Activated T-helper 2 cell treated with anti-CD3 and anti-CD28 coated beads, Interferon-gamma antibody, Interleukin-2, Interleukin-4, amounts not matched to agents 10 μg/mL and 5 μg/mL and 100 μg/mL, durations not matched to agents 14 hours and 24 hours and 36 hours (primary cell): ENCODE measurements at regions not wholly inside any gene's neighbourhood (a gene's known extent, or its start where the extent isn't known, plus 50 kb on each side); places are given as distances from the start of the nearest gene placed in this dataset.

Source experiments
- DNase-seq: peaks from one replicate; pipeline ENCODE4 v3.0.0; 2021; ENCODE audit warnings: low spot score
- H3K27ac Mint-ChIP-seq: one replicate; pipeline ENCODE4 v1.8.0; 2021; ENCODE audit warnings: mixed read lengths
- H3K27me3 Mint-ChIP-seq: one replicate; pipeline ENCODE4 v1.8.0; 2021; ENCODE audit warnings: low read depth, mixed read lengths
- H3K36me3 Mint-ChIP-seq: one replicate; pipeline ENCODE4 v1.8.0; 2021; ENCODE audit warnings: low read depth, mixed read lengths
- H3K4me1 Mint-ChIP-seq: one replicate; pipeline ENCODE4 v1.8.0; 2021; ENCODE audit warnings: low read depth, mixed read lengths
- H3K4me3 Mint-ChIP-seq: one replicate; pipeline ENCODE4 v1.8.0; 2021; ENCODE audit warnings: low read depth, mild to moderate bottlenecking, moderate library complexity, mixed read lengths
- H3K9me3 Mint-ChIP-seq: one replicate; pipeline ENCODE4 v1.8.0; 2021; ENCODE audit warnings: mixed read lengths
- intact Hi-C: fragments of 100-400 bp; cut with micrococcal nuclease; formaldehyde crosslinking; loops from one replicate; pipeline ENCODE4 v1.15.1; 2023

DNA sequence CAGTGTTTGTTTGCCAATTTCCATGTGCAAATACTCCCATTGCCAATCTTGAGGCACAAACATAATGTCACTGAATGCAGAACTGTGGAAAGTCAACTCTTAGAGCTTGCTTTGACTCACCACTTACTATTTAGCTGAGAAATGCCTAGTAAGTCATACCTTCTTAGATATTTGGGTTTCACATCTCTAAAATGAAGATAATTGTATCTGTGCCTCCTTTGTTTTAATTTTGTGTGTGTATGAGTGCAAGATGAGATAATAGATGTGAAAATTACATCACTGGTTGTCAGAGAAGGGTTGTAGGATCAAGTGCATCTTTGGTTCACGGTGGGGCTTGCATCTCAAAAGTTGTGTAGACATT is 407.5 kb downstream of the INHBA start:
- H3K36me3 Mint-ChIP-seq = no peaks in the 10 kb centered on the region
- H3K27ac Mint-ChIP-seq = no peak overlapping the region
- H3K27me3 Mint-ChIP-seq = no peaks in the 10 kb centered on the region
- intact Hi-C loops = no loop called here
- no peaks in the 10 kb centered on the region for H3K4me1 Mint-ChIP-seq
- H3K4me3 Mint-ChIP-seq = no peak overlapping the region
- no peak for DNase-seq
- H3K9me3 Mint-ChIP-seq = peaks cover 4% of the 10 kb centered on the region

- Mint-ChIP-seq H3K27me3 (no peaks in the 10 kb centered on the region), H3K27ac (no peak overlapping the region), H3K36me3 (no peaks in the 10 kb centered on the region), H3K9me3 (peaks cover 4% of the 10 kb centered on the region), H3K4me3 (no peak overlapping the region), H3K4me1 (no peaks in the 10 kb centered on the region)
- intact Hi-C loops = no loop called here
- no peak for DNase-seq
Observed at GRCh38 chr7:41294556-41295454, 408.1 kb downstream of the INHBA start.

DNA sequence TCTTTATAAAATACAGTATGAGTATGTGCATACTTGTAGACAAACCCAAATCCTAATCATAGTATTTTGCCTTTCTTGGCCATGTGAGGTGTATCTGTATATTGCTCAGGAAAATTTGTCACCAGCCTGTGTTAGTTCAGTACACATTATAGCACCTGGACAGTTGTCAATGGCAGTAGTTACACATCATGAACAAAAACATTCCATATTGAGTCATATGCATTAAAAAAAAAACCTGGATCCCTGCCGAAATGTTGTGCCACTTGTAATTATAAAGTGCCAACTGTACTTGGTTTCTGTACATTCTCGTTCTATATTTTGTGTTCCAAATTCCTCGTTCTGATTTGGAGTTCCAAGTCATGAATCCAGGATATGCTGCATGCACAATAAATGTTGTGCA is 410.4 kb downstream of the INHBA start:
- Mint-ChIP-seq H3K4me1 (no peaks in the 10 kb centered on the region), H3K27me3 (no peaks in the 10 kb centered on the region)
- DNase-seq = no peak

DNA sequence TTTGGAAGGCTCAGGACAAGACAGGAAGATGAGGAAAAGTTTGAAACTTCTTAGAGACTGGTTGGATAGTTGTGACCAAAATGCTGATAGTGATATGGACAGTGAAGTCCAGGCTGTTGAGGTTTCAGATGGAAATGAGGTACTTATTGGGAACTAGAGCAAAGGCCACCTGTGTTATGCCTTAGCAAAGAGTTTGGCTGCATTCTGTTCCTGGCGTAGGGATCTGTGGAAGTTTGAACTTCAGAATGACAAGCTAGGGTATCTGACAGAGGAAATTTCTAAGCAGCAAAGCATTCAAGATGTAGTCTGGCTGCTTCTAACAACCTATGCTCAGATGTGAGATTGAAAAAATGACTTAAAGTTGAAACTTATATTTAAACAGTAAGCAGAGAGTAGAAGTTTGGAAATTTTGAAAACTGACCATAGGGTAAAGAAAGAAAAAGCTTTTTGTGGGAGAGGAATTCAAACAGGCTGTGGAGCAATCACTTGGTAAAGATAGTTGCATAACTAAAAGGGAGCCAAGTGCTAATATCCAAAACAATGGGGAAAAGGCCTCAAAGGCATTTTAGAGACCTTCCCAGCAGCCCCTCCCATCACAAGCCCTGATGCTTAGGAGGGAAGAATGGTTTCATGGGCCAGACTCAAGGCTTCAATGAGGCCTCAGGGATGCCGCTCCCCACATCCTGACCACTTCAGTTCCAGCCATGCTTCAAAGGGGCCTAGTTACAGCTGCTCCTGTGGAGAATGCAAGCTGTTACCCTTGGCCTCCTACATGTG is 415.1 kb downstream of the INHBA start:
- intact Hi-C loops = no loop called here
- Mint-ChIP-seq H3K4me3 (no peak overlapping the region), H3K27ac (no peak overlapping the region), H3K36me3 (no peaks in the 10 kb centered on the region), H3K27me3 (no peaks in the 10 kb centered on the region), H3K9me3 (no peaks in the 10 kb centered on the region), H3K4me1 (no peaks in the 10 kb centered on the region)
- no peak for DNase-seq

More for the DNA sequence above, 410.4 kb downstream of the INHBA start:
- no peak overlapping the region for H3K27ac Mint-ChIP-seq
- H3K9me3 Mint-ChIP-seq = peaks cover 4% of the 10 kb centered on the region
- intact Hi-C loops = no loop called here
- H3K4me3 Mint-ChIP-seq = no peak overlapping the region
- H3K36me3 Mint-ChIP-seq = no peaks in the 10 kb centered on the region

- intact Hi-C loops = no loop called here
- H3K4me3 Mint-ChIP-seq = no peak overlapping the region
- no peak overlapping the region for H3K27ac Mint-ChIP-seq
- H3K36me3 Mint-ChIP-seq = no peaks in the 10 kb centered on the region
- H3K4me1 Mint-ChIP-seq = no peaks in the 10 kb centered on the region
- DNase-seq = no peak
- peaks cover 4% of the 10 kb centered on the region for H3K9me3 Mint-ChIP-seq
- H3K27me3 Mint-ChIP-seq = no peaks in the 10 kb centered on the region
Observed at GRCh38 chr7:41280491-41280890, 422.4 kb downstream of the INHBA start.

GRCh38 chr7:41277561-41277960 is 425.3 kb downstream of the INHBA start:
- peaks cover 4% of the 10 kb centered on the region for H3K9me3 Mint-ChIP-seq
- H3K27ac Mint-ChIP-seq = no peak overlapping the region
- intact Hi-C loops = no loop called here
- no peak overlapping the region for H3K4me3 Mint-ChIP-seq
- no peaks in the 10 kb centered on the region for H3K27me3 Mint-ChIP-seq
- no peak for DNase-seq
- no peaks in the 10 kb centered on the region for H3K36me3 Mint-ChIP-seq
- H3K4me1 Mint-ChIP-seq = no peaks in the 10 kb centered on the region

DNA sequence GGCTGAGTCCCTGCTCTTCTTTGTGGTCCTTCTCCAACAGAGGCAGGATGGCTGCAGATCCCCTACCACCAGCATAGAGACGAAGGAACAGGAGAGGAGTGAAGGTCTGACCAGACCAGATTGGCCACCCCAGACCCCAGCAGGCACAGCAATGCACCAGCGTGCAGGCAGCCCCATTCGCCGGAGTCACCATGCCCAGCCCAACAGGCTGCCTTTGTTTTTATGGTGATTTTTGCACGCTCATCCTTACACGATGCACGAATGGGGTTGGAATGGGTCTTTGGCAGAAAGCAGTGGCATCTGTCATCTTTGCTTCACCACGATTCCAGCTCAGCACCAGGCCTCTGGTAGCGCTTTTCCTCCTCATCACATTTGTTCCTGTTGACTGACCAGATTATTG is 427.6 kb downstream of the INHBA start:
- Mint-ChIP-seq H3K4me3 (no peak overlapping the region), H3K9me3 (peaks cover 4% of the 10 kb centered on the region), H3K4me1 (no peaks in the 10 kb centered on the region), H3K36me3 (no peaks in the 10 kb centered on the region), H3K27ac (no peak overlapping the region), H3K27me3 (no peaks in the 10 kb centered on the region)
- no peak for DNase-seq
- intact Hi-C loops = no loop called here

DNA sequence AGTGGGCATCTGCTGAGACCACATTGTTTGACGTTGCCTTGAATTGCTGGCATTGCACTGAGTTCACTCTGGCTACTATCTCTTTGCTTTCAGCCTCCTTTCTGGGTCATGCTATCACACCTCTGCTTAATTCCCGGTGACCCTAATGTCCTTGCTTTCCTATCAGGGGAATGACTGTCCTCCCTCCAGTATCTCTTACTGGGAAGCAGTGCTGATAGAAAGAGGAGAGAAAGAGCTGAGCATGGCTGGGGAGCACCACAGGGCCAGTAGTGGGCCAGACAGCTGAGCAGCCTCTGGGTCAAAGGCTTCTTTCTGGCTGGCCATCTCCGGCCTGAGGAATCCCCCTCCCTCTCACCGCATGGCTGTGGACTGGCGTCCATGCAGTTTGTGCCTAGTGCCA is 428.7 kb downstream of the INHBA start:
- Mint-ChIP-seq H3K36me3 (no peaks in the 10 kb centered on the region), H3K4me1 (no peaks in the 10 kb centered on the region), H3K9me3 (peaks cover 4% of the 10 kb centered on the region), H3K27me3 (no peaks in the 10 kb centered on the region), H3K27ac (no peak overlapping the region), H3K4me3 (no peak overlapping the region)
- intact Hi-C loops = no loop called here
- DNase-seq = no peak

DNA sequence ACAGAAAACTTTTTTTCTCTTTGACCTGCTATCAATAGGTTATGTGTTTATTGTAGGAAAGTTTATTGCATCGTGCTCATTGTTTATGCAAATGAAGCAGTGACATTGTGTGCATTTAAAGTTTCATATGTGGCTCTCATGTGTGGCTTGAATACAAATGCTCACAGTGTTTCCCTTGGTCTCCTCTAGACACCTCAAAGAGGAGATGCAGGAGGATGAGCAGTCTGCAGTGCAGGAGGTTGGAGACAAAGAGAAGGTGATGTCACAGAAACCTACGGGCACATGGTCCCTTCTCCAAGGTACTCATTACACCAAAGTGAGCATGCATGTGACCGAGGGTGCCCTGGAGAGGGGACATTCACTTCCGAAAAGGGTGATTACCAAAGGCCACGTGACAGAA is 430.2 kb downstream of the INHBA start:
- peaks cover 4% of the 10 kb centered on the region for H3K9me3 Mint-ChIP-seq
- DNase-seq = no peak
- no peaks in the 10 kb centered on the region for H3K4me1 Mint-ChIP-seq
- H3K36me3 Mint-ChIP-seq = no peaks in the 10 kb centered on the region
- intact Hi-C loops = no loop called here
- H3K27ac Mint-ChIP-seq = no peak overlapping the region
- H3K27me3 Mint-ChIP-seq = no peaks in the 10 kb centered on the region
- H3K4me3 Mint-ChIP-seq = no peak overlapping the region

DNA sequence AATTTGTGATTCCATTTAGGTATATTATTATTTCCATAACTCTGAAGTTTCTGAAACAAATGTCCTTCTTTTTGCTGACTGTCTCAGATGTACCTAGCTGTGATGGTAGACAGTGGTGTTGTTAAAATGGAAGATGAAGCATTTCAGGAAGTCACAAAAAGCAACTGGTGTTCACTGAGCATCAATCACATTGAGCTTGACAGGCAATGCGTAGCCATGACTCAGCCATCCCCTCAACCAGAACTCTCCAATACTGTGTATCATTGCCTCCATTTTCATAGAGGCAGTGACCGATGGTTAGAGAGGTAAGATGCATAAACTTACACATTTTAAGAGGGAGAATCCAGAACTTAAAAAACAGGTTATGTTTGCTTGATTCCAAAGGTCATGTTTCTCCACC is 434.0 kb downstream of the INHBA start:
- Mint-ChIP-seq H3K36me3 (no peaks in the 10 kb centered on the region), H3K27ac (no peak overlapping the region), H3K27me3 (no peaks in the 10 kb centered on the region), H3K9me3 (no peaks in the 10 kb centered on the region), H3K4me3 (no peak overlapping the region), H3K4me1 (no peaks in the 10 kb centered on the region)
- intact Hi-C loops = no loop called here
- DNase-seq = no peak

DNA sequence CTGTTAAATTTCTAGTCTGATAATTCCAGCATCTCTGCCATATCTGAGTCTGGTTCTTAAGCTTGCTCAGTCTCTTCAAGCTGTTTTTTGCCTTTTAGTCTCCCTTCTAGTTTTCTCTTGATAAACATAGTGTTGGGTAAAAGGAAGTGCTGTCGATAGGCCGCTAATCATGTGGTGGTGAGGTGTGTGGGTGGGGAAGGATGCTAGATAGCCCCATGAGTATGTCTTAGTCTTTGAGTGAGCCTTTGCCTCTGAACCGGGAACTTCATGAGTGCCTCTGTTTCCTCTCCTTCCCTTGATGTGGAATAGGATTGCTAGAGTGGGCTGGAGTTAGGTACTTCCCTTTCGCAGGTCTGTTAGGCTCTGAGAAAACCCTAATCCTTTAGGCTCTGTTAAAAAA is 441.8 kb downstream of the INHBA start:
- Mint-ChIP-seq H3K27me3 (no peaks in the 10 kb centered on the region), H3K4me3 (no peak overlapping the region), H3K27ac (no peak overlapping the region), H3K36me3 (no peaks in the 10 kb centered on the region), H3K9me3 (no peaks in the 10 kb centered on the region), H3K4me1 (no peaks in the 10 kb centered on the region)
- intact Hi-C loops = no loop called here
- DNase-seq = no peak

DNA sequence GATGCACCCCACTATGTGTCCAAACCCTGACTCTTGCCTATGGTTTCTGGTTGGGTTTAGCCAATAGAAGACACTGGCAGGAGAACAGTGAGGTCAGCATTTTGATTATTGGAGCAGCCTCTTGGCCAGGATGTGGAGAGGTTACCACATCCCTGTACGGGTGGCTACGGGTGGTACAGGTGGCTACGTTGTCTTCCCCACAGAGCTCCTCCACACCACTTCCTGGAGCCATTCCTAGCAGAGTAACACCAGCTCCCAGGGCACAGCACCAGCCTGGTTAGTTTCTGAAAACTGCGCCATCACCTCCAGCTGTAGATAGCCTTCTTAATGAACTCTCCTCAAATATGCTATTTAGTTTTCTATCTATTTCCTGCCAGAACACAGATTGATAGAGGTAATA is 445.2 kb downstream of the INHBA start:
- no peaks in the 10 kb centered on the region for H3K4me1 Mint-ChIP-seq
- H3K36me3 Mint-ChIP-seq = no peaks in the 10 kb centered on the region
- no peak overlapping the region for H3K4me3 Mint-ChIP-seq
- intact Hi-C loops = no loop called here
- DNase-seq = no peak
- no peaks in the 10 kb centered on the region for H3K9me3 Mint-ChIP-seq
- H3K27me3 Mint-ChIP-seq = no peaks in the 10 kb centered on the region
- no peak overlapping the region for H3K27ac Mint-ChIP-seq

DNA sequence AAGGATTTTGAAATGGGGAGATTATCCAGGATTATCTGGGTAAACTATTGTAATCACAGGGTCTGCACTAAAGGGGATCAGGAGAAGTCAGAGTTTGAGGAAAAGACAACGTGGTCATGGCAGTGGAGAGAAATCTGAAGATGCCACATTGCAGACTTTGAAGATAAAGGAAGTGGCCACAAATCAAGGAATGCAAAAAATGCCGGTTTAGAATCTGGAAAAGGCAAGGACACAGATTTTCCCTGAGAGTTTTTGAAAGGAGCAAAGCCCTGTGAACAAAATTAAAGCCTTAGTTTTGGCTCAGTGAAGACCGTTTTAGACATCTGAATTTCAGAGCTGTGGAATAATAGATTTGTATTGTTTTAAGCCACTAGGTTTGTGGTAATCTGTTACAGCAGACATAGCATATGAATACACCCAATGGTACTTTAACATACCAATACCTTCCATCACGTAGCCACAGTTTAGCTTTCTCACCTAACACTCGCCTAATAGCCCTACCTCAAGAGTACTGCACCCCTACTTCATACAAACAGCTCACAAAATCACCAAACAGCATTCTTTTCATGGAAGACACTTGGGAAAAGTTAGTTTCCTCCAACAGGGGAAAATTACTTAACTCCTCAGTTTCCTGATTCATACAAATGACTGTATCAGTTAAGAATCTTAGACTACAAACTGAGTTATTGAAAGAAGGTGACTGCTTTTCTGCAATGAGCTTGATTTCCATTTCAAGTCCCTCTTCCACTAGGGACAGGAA is 446.5 kb downstream of the INHBA start:
- DNase-seq = no peak
- Mint-ChIP-seq H3K4me3 (no peak overlapping the region), H3K4me1 (no peaks in the 10 kb centered on the region), H3K36me3 (no peaks in the 10 kb centered on the region), H3K9me3 (no peaks in the 10 kb centered on the region), H3K27ac (no peak overlapping the region), H3K27me3 (no peaks in the 10 kb centered on the region)
- intact Hi-C loops = no loop called here
